ENCODE measurements at regions not wholly inside any gene's neighbourhood (a gene's known extent, or its start where the extent isn't known, plus 50 kb on each side); places are given as distances from the start of the nearest gene placed in this dataset.

GRCh38 chr12:90246688-90247087 lies 538.0 kb upstream of the ATP2B1 start (continued):
- no peak for TF ChIP-seq MEF2A (IDR thresholded peaks at IDR 0.05; ENCODE audit: insufficient read depth, low read depth, low read length)
- TF ChIP-seq ZBED1 (IDR thresholded peaks at IDR 0.05; ENCODE audit: borderline replicate concordance), result no peak
- TF ChIP-seq USF2 (IDR thresholded peaks at IDR 0.05; ENCODE audit: borderline replicate concordance, low read depth, low read length), result no peak
- TF ChIP-seq CHD2 (IDR thresholded peaks at IDR 0.05; ENCODE audit: borderline replicate concordance, low read depth, low read length), result no peak
- no peak for TF ChIP-seq DPF2 (IDR thresholded peaks at IDR 0.05)
- TF ChIP-seq IRF4 (IDR thresholded peaks at IDR 0.05; ENCODE audit: low read depth, low read length), result no peak
- TF ChIP-seq NRF1 (conservative IDR thresholded peaks at IDR 0.05; ENCODE audit: low read depth, low read length), result no peak
- TF ChIP-seq ATF7 (IDR thresholded peaks at IDR 0.05; ENCODE audit: low read depth), result no peak

GRCh38 chr12:90245391-90245790 lies 536.8 kb upstream of the ATP2B1 start:
- H2AFZ ChIP-seq (ENCODE audit: control insufficient read depth, low read depth, low read length), result no peak overlapping the region
- ATAC-seq (no peak), FAIRE-seq (no peak), DNase-seq (ENCODE audit: low read depth, low spot score) (no peak)
- H3K27me3 ChIP-seq (replicated peaks in 1 of 2; ENCODE audit: control insufficient read depth in 2 of 2, insufficient read depth in 2 of 2, low read length in 1 of 2), result no peaks in the 10 kb centered on the region; a peak in 1 of 4 replicates
- ChIA-PET POLR2A (no interaction called here), SMC1A (ENCODE audit: uncharacterized antibody, unreplicated experiment) (interaction anchor here (0.6 kb wide), 1 partner anchor 976 kb away, joined by 3 read pairs; no protein-coding TSS in a partner anchor), CTCF (no interaction called here), RAD21 (ENCODE audit: unreplicated experiment) (no interaction called here)
- no peaks in the 10 kb centered on the region for H3K4me1 ChIP-seq (ENCODE audit: control insufficient read depth, insufficient read depth, low read length)
- no peaks in the 10 kb centered on the region for H3K79me2 ChIP-seq (ENCODE audit: control insufficient read depth, insufficient read depth, low read length)
- WGBS (ENCODE audit: insufficient coverage, insufficient replicate concordance, low lambda C conversion rate, missing lambda C conversion rate), result 52% methylated on average over 2 of the region's 2 CpGs
- no peaks in the 10 kb centered on the region; the same call in 2 of the 3 replicates for H3K9me3 ChIP-seq (replicated peaks; ENCODE audit: control insufficient read depth, insufficient read depth, low read length)
- no peaks in the 10 kb centered on the region for H4K20me1 ChIP-seq (ENCODE audit: control insufficient read depth, insufficient read depth)
- no peak overlapping the region for H3K4me3 ChIP-seq
- H3K36me3 ChIP-seq (ENCODE audit: control insufficient read depth in 2 of 2, insufficient read depth in 2 of 2, low read length in 1 of 2), result no peaks in the 10 kb centered on the region
- intact Hi-C loops (cut with micrococcal nuclease; ENCODE audit: unreplicated experiment), result no loop called here
- in situ Hi-C loops (cut with MboI), result no loop called here
- H3K9ac ChIP-seq (ENCODE audit: control insufficient read depth, insufficient read depth, low read length), result no peak overlapping the region
- H3K27ac ChIP-seq (ENCODE audit: control insufficient read depth, insufficient read depth), result no peak overlapping the region
- BruUV-seq (replicated peaks), result no TSS peak
- no peak overlapping the region for H3K4me2 ChIP-seq (ENCODE audit: control insufficient read depth, insufficient read depth)
- TF ChIP-seq ASH2L (IDR thresholded peaks at IDR 0.05; ENCODE audit: borderline replicate concordance, low read depth) (no peak), USF1 (IDR thresholded peaks at IDR 0.05; ENCODE audit: borderline replicate concordance, extremely low read length, insufficient read depth, low read depth, low read length) (no peak), SP1 (IDR thresholded peaks at IDR 0.05; ENCODE audit: low read depth, low read length) (no peak), EED (IDR thresholded peaks at IDR 0.05; ENCODE audit: low read depth) (no peak), CREB1 (IDR thresholded peaks at IDR 0.05; ENCODE audit: low read depth) (no peak), BRCA1 (IDR thresholded peaks at IDR 0.05; ENCODE audit: low read depth, low read length) (no peak), ATF2 (IDR thresholded peaks at IDR 0.05; ENCODE audit: low read length) (no peak), ATF7 (IDR thresholded peaks at IDR 0.05; ENCODE audit: low read depth) (no peak), SRF (IDR thresholded peaks at IDR 0.05; ENCODE audit: low read depth in 2 of 2, low read length in 2 of 2) (no peak), ZNF687 (IDR thresholded peaks at IDR 0.05) (no peak)

All from GM12878 (cell line).